C4-2B (cell line): ENCODE measurements at regions not wholly inside any gene's neighbourhood (a gene's known extent, or its start where the extent isn't known, plus 50 kb on each side); places are given as distances from the start of the nearest gene placed in this dataset.
A peak's percentile ranks its signal among the peaks of the same experiment; 100 is the strongest.

Experiments
- H3K27ac ChIP-seq: fragments of 450-650 bp; 2 replicates; pipeline ENCODE4 v1.5.1; 2017
- ZFX ChIP-seq: fragments of 450-650 bp; IDR thresholded peaks from 2 replicates; pipeline ENCODE4 v1.6.1; 2017
- TF ChIP-seq, protein P1 (sequence below): fragments of 450-650 bp; conservative IDR thresholded peaks from 2 replicates; pipeline ENCODE4 v1.5.1; 2017; ENCODE audit warnings: mild to moderate bottlenecking

DNA sequence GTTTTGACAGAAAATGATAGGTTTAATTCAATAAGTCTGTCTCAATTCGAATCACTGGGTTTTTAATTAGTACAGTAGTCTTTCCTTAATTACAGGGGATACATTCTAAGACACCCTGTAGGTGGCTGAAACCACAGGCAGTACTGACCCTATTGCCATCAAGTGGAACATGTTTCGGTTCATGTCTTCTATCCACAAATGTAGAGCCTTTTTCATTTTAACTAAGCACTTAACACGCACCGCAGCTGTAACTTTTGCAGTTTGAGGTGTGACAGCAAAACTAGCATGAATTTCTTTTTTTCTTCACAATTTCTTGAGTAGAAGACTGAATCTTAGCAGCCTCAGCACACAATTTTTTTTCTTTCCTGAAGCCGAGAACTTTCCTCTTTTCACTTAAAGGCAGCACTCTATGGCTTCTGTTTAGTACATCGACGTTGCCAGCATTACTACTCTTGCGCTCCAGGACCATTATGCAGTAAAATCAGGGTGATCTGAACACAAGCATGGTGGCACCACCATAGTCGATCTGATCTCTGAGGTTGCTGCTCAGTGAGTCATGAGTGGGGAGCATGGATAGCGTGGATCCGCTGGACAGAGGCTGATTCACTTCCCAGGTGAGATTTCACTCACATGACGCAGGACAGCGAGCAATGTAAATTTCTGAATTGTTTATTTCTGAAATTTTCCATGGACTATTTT is 805.1 kb downstream of the RNF144A start:
- TF ChIP-seq ZFX = no peak
- TF ChIP-seq, protein P1, sequence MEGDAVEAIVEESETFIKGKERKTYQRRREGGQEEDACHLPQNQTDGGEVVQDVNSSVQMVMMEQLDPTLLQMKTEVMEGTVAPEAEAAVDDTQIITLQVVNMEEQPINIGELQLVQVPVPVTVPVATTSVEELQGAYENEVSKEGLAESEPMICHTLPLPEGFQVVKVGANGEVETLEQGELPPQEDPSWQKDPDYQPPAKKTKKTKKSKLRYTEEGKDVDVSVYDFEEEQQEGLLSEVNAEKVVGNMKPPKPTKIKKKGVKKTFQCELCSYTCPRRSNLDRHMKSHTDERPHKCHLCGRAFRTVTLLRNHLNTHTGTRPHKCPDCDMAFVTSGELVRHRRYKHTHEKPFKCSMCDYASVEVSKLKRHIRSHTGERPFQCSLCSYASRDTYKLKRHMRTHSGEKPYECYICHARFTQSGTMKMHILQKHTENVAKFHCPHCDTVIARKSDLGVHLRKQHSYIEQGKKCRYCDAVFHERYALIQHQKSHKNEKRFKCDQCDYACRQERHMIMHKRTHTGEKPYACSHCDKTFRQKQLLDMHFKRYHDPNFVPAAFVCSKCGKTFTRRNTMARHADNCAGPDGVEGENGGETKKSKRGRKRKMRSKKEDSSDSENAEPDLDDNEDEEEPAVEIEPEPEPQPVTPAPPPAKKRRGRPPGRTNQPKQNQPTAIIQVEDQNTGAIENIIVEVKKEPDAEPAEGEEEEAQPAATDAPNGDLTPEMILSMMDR = no peak
- no peak overlapping the region for H3K27ac ChIP-seq

DNA sequence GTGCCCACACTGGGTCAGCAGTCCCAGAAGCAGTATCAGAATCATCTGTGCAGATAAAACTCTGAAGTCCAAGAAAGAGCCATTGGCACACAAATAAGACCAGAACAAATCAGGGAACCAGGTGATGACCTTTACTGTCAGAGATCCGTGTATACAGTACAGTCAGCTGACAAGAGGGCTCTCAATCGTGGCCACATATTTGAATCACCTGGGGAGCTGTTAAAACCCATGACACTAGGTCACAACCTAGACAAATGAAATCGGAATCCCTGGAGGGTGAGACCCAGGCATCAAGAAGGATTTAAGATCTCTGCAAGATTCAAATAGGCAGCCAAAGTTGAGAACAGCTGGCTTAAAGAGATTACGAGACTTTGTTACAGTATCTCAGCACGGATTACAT is 807.1 kb downstream of the RNF144A start:
- TF ChIP-seq ZFX = no peak
- TF ChIP-seq, protein P1 = no peak
- H3K27ac ChIP-seq = no peak overlapping the region

DNA sequence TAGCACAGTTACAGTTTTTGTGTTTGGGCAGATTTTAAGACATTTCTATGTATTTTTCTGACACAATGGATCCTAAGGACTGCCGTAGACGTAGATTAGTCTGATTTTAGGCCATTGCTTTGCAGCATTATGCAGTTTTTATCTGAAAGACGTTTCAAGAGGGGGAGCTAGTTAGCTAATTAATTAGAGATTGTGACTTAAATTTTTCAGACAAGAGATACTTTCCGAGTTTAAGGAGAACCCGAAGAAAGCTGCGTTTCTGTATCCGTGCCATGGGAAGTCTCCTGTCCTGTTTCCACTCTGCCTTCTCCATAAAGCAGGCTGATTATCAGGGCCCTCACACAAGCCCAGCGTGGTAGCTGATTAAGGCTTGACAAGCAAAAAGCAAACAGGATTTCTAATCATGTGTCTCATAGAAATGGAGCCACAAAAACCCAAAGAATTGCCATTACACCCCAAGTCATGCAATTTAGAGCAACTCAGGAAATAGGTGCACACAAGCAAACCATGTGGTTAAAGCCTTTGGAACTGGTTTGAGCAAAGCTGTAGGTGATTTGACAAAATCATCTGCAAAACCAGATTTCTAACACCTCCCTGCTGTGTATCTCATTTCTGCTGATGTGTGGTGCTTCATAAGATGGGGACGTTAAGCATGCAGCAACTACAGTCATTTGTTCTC is 808.1 kb downstream of the RNF144A start:
- TF ChIP-seq, protein P1 = peak; percentile 31
- TF ChIP-seq ZFX = no peak
- no peak overlapping the region for H3K27ac ChIP-seq

DNA sequence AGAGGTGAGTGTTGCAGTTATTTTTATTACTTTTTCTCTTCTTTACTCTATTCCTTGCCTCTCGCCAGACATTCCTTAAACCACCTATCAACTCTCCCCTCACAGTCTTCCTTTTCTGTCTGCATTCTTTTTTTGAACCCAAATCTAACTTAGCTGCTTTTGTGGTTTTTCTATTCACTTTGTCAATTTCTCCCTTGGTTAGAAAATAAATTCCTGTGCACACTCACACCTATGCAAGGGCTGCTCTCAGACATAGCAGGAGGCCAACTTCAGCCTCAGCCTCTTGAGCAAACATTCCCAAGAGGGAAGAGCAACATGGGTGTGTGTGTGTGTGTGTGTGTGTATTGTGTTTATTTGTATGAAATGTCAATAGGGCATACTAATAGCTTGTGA is 808.6 kb downstream of the RNF144A start:
- H3K27ac ChIP-seq = no peak overlapping the region
- TF ChIP-seq, protein P1 = no peak
- no peak for TF ChIP-seq ZFX

DNA sequence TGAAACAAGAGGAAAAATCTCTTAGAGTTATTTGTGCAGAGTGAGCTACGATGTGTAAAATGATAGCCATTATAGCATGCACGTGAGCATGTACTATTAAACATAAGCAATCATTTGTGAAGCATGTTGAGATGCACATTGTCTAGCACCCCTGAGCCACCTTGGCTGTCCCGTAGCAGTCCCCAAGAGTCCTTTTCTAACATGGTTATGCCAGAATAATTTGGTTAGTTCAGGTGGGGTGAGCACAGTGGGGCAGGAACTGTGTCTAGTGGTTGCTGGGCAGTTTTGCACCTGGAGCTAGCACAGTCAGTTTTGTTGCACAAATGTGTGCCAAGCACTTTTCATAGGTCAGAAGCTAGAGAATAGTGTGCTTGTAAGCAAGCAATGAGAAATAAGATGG is 809.8 kb downstream of the RNF144A start:
- TF ChIP-seq, protein P1 = no peak
- no peak overlapping the region for H3K27ac ChIP-seq

DNA sequence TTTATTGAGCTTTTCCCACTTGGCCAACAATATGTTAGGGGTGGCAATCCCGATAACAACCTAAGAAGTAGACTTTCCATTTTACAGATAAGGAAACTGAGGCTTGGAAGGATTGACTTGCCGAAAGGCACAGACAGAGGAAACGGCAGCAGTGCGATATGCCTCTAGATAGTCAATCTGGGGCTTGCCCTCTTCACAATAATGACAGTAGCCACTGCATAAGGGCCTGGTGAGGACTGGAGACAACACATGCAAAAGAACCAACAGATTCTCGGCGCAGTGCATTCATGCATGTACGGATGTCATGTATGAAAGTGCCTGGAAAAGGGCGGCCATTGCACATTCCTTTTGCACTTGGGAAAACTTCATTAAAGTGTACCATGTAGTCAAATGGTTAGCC is 811.2 kb downstream of the RNF144A start:
- TF ChIP-seq, protein P1 = no peak
- no peak for TF ChIP-seq ZFX
- no peak overlapping the region for H3K27ac ChIP-seq

DNA sequence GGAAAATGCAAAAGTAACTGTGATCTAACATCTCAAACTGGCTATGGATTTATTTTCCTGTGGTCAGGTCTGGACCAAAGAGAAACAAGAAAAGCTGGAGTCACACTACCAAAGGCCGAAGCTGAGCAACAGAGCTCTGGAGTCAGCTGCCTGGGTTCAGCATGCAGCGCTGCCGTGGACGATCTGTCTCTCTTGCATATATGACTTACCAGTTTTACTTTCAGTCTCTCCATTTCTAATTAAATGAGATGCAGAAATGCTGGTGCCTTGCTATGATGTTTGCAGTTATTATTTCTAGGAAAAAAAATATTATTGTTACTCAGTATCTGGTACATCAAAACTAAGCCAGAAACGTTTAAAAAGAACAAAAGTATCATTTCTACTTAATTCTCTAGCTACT is 813.2 kb downstream of the RNF144A start:
- no peak for TF ChIP-seq ZFX
- TF ChIP-seq, protein P1 = no peak

More for the DNA sequence above, 813.2 kb downstream of the RNF144A start:
- H3K27ac ChIP-seq = no peak overlapping the region
